ENCODE measurements at regions not wholly inside any gene's neighbourhood (a gene's known extent, or its start where the extent isn't known, plus 50 kb on each side); places are given as distances from the start of the nearest gene placed in this dataset.

DNA sequence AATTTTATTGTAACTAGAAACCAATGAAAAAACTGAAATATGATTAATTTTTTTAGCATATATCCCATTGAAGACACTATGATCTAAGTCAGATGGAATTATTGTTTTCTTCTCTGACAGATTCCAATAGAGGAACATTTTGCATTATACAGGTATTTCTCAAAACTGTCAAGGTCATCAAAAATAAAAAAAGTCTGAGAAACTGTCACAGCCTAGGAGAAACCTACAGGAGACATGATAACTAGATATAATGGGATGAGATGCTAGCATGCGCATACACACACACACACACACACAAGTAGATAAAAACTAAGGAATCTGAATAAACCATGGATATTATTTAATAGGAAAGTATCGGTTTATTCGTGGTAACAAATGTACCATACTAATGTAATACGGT lies 161.9 kb upstream of the HCRTR2 start:
- 93 to 99% (median 97%) methylated on average over 4 of the region's 4 CpGs for WGBS, 5 donors
- peaks cover 0 to 25% (median 12%) of the 10 kb centered on the region in 4 donors for H3K4me1 ChIP-seq
- intact Hi-C loops (cut with DNase I; ENCODE audit: low total_unique reads) = no loop called here
- H3K9me3 ChIP-seq = no peaks in the 10 kb centered on the region
- no peak overlapping the region for H3K27ac ChIP-seq
- no peaks in the 10 kb centered on the region for H3K27me3 ChIP-seq
- no peaks in the 10 kb centered on the region for H3K36me3 ChIP-seq
- H3K4me3 ChIP-seq = no peak overlapping the region
- no peak for DNase-seq
- TF ChIP-seq, protein P1, sequence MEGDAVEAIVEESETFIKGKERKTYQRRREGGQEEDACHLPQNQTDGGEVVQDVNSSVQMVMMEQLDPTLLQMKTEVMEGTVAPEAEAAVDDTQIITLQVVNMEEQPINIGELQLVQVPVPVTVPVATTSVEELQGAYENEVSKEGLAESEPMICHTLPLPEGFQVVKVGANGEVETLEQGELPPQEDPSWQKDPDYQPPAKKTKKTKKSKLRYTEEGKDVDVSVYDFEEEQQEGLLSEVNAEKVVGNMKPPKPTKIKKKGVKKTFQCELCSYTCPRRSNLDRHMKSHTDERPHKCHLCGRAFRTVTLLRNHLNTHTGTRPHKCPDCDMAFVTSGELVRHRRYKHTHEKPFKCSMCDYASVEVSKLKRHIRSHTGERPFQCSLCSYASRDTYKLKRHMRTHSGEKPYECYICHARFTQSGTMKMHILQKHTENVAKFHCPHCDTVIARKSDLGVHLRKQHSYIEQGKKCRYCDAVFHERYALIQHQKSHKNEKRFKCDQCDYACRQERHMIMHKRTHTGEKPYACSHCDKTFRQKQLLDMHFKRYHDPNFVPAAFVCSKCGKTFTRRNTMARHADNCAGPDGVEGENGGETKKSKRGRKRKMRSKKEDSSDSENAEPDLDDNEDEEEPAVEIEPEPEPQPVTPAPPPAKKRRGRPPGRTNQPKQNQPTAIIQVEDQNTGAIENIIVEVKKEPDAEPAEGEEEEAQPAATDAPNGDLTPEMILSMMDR (IDR thresholded peaks at IDR 0.05) = no peak
- TF ChIP-seq POLR2AphosphoS5 (IDR thresholded peaks at IDR 0.05) (no peak), POLR2A (IDR thresholded peaks at IDR 0.05) (no peak), EP300 (IDR thresholded peaks at IDR 0.05) (no peak)

DNA sequence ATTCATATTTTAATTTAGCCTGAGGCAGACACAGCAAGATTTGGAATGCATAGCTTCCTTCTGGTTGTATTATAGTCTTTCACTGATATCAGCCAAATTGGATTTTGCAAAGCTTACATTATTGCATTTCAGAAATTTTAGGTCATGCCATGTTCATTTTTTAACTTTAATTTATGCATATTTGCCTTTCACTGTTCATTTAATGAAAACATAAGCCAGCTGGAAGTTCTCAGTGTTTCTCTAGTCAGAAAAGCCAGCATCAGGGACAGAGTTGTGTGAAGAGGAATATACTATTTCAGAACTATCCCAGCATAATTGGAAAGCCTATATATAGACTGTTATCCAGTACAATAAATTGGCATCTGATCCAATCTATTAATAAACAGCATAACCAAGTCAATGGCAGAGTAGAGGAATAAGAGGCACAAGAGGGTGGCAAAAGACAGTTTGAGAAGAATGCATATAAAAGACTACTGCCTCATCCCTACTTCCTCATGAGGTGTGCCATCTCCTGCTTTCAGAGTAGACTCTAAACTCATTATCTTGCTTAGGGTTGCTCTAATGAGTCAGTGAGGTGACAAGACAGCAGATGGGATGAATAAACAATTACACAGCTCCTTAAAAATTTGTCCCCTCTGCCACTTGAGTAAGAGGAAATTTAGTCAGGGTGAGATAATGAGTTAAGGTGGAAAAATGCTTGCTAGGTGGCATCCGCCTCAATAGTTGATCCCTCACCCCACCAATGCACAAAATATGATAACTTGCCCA lies 159.8 kb upstream of the HCRTR2 start:
- intact Hi-C loops (cut with DNase I; ENCODE audit: low total_unique reads) = no loop called here
- peaks cover 0 to 25% (median 12%) of the 10 kb centered on the region in 4 donors for H3K4me1 ChIP-seq
- WGBS, 5 donors = 75 to 90% (median 85%) methylated on average over 1 of the region's 1 CpG
- no peaks in the 10 kb centered on the region for H3K9me3 ChIP-seq
- no peaks in the 10 kb centered on the region for H3K27me3 ChIP-seq
- TF ChIP-seq, protein P1 (IDR thresholded peaks at IDR 0.05) = no peak
- TF ChIP-seq POLR2A (IDR thresholded peaks at IDR 0.05) = no peak
- TF ChIP-seq POLR2AphosphoS5 (IDR thresholded peaks at IDR 0.05) = no peak
- no peak for TF ChIP-seq EP300 (IDR thresholded peaks at IDR 0.05)
- H3K4me3 ChIP-seq = no peak overlapping the region
- no peaks in the 10 kb centered on the region for H3K36me3 ChIP-seq
- no peak overlapping the region for H3K27ac ChIP-seq
- peak in 1 of 2 donors; percentile 31 for DNase-seq

DNA sequence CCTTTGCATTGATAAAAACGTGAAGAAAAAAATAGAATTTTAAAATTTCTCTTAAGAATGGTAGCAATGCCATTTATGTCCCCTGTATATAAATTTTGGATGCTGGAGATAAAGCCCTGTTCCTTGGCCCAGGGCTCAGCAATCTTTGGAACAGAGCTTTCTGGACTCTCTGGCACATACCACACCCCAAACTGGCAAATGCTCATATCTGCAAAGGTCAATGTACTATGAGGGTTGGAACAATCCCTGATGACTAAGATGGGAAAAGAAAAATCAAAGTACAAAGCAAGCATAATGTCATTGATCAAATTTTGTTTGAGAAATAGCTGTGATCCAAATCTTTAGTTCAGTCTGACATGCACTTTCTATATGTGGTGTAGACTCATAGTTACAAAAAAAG lies 158.1 kb upstream of the HCRTR2 start:
- Histone ChIP-seq H3K27ac (no peak overlapping the region), H3K4me1 (peaks cover 0 to 25% (median 12%) of the 10 kb centered on the region in 4 donors), H3K4me3 (no peak overlapping the region), H3K27me3 (no peaks in the 10 kb centered on the region), H3K36me3 (no peaks in the 10 kb centered on the region), H3K9me3 (no peaks in the 10 kb centered on the region)
- TF ChIP-seq EP300 (IDR thresholded peaks at IDR 0.05) (no peak), POLR2A (IDR thresholded peaks at IDR 0.05) (no peak), POLR2AphosphoS5 (IDR thresholded peaks at IDR 0.05) (no peak)
- TF ChIP-seq, protein P1 (IDR thresholded peaks at IDR 0.05) = no peak
- intact Hi-C loops (cut with DNase I; ENCODE audit: low total_unique reads) = no loop called here
- 20 to 47% (median 30%) methylated on average over 1 of the region's 1 CpG for WGBS, 5 donors
- DNase-seq = no peak

DNA sequence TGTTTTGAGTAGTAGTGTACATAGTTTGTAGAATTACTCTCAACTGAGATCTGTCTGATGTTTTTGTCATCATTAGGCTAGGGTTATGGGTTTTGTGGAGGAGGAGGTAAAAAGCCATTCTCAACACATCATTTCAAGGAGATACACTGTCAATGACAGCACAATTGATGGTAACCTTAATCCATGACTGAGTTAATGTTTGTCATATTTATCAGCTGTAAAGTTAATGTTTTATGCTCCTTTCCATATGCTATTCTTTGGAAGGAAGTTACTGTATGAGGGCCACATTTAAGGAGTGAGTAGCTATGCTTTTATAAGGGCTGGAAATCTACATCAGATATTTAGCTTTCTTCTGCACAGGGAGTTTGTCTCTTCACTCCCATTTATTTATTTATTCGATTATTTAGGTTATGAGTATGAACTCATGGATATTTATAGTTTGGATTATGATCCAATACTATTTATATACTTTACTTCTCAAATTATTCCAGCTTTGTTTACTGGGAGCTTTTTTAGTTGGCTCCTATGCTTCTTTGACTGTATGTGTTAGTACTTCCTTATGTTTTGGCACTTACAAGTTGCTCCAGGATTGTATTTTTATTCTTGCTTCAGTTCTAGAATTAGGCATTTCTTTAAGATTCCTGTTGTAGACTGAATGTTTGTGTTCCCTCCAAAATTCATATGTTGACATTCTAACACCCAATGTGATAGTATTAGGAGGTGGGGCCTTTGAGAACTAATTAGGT lies 156.6 kb upstream of the HCRTR2 start:
- TF ChIP-seq, protein P1 (IDR thresholded peaks at IDR 0.05) = no peak
- Histone ChIP-seq H3K4me1 (peaks cover 0 to 25% (median 12%) of the 10 kb centered on the region in 4 donors), H3K9me3 (no peaks in the 10 kb centered on the region), H3K36me3 (no peaks in the 10 kb centered on the region), H3K4me3 (no peak overlapping the region), H3K27me3 (no peaks in the 10 kb centered on the region), H3K27ac (no peak overlapping the region)
- intact Hi-C loops (cut with DNase I; ENCODE audit: low total_unique reads) = no loop called here
- no peak for DNase-seq
- 40 to 62% (median 48%) methylated on average over 1 of the region's 1 CpG for WGBS, 5 donors
